HEK293T (cell line): ENCODE measurements at regions not wholly inside any gene's neighbourhood (a gene's known extent, or its start where the extent isn't known, plus 50 kb on each side); places are given as distances from the start of the nearest gene placed in this dataset.

Experiments used
- CTBP1 ChIP-seq: fragments of 450-650 bp; IDR thresholded peaks from 2 replicates; pipeline ENCODE4 v1.6.1; 2016; ENCODE audit warnings: borderline replicate concordance
- ELF4 ChIP-seq: fragments of 450-650 bp; IDR thresholded peaks from 2 replicates; pipeline ENCODE4 v1.6.1; 2017; ENCODE audit warnings: antibody characterized with exemption
- FOXA1 ChIP-seq: fragments of 450-650 bp; IDR thresholded peaks from 2 replicates; pipeline ENCODE4 v1.6.1; 2016; ENCODE audit warnings: mild to moderate bottlenecking
- FOXK2 ChIP-seq: fragments of 450-650 bp; IDR thresholded peaks from 2 replicates; pipeline ENCODE4 v1.6.1; 2016; ENCODE audit warnings: mild to moderate bottlenecking
- FOXM1 ChIP-seq: fragments of 450-650 bp; IDR thresholded peaks from 2 replicates; pipeline ENCODE4 v1.6.1; 2017; ENCODE audit warnings: mild to moderate bottlenecking, borderline replicate concordance
- L3MBTL2 ChIP-seq: fragments of 450-650 bp; conservative IDR thresholded peaks from 2 replicates; pipeline ENCODE4 v1.6.1; 2016; ENCODE audit warnings: mild to moderate bottlenecking
- SP1 ChIP-seq: fragments of 450-650 bp; IDR thresholded peaks from 2 replicates; pipeline ENCODE4 v1.6.1; 2017
- ZNF384 ChIP-seq: fragments of 450-650 bp; IDR thresholded peaks from 2 replicates; pipeline ENCODE4 v1.6.1; 2016

- TF ChIP-seq FOXA1 (no peak), FOXK2 (no peak), FOXM1 (no peak), SP1 (no peak), ELF4 (no peak), ZNF384 (no peak), L3MBTL2 (no peak), CTBP1 (no peak)
These were observed 416.0 kb upstream of the NETO1 start for GRCh38 chr18:73283788-73284187.
